ENCODE measurements at regions not wholly inside any gene's neighbourhood (a gene's known extent, or its start where the extent isn't known, plus 50 kb on each side); places are given as distances from the start of the nearest gene placed in this dataset.

- TF ChIP-seq CTCF (IDR thresholded peaks at IDR 0.05) (no peak), POLR2A (IDR thresholded peaks at IDR 0.05) (no peak)
Observed at GRCh38 chr9:99312736-99313135, 90.7 kb downstream of the SEC61B start.
